DMS53 (cell line): ENCODE measurements at regions not wholly inside any gene's neighbourhood (a gene's known extent, or its start where the extent isn't known, plus 50 kb on each side); places are given as distances from the start of the nearest gene placed in this dataset.
A peak's percentile ranks its signal among the peaks of the same experiment; 100 is the strongest.

ENCODE experiments used
- DNase-seq: peaks from one replicate; lab custom pipeline; 2025; lab: John Stamatoyannopoulos, UW

DNA sequence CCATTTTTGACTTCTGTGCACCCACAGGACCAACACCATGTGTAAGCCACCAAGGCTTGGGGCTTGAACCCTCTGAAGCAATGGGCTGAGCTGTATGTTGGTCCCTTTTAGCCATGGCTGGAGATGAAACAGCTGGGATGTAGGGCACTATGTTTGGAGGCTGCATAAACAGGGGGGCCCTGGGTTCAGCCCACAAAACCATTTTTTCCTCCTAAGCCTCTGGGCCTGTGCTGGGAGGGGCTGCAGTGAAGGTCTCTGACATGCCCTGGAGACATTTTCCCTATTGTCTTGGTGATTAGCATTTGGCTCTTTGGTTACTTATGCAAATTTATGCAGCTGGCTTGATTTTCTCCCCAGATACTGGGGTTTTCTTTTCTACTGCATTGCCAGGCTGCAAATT is 144.9 kb downstream of the ZNF326 start:
- DNase-seq = no peak

DNA sequence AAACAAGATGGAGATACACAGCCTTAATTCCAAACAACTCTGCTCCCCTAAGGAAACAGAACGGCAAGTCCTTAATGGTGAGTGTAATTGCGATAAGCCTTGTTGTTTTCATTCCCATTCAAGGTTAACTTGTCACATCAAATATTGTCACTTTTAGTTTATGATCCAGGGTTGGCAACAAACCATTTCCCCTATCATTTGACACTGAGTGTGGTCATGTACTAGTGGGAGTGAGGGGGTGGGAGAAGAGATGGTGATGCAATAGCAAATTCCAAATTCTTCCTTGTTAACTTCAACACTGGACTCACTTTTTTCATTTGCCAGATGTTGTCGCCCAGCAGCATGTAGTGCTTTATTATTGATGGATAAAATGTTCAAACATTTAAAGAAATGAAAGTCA is 140.4 kb downstream of the ZNF326 start:
- no peak for DNase-seq

DNA sequence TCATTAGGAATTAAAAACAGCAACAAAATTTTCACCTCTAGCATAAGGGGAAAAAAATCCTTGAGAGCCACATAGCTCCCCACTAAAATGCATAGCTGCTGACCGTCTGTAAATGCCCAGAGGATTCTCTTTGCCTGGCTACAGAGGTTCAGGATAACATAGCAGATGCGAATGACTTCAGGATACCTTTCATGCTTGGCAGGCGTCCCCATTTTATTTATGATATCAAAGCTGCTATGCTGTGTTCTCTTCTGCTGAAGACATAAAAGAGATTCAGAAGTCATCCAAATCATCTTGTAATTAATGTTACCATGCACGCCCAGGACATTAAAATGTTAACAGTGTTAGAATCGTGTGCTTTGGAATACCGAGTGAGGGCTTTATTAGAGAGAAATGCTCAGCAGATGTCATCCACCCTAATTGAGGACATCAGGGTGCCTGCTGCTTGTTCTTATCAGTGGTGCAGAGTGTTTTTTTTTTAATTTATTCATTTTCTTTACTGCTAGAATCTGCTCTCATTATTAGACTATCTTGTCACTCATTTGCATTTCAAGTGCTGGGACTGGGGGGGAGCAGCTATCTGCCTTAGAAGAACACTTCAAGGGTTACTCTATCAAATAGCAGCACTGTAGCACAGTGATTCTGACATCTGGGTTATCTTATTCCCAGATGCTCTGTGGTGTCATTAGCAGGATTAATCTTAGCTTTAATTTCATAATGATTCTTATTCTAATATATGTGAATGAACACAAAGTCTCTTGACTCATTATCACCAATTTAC is 139.5 kb downstream of the ZNF326 start:
- no peak for DNase-seq

DNA sequence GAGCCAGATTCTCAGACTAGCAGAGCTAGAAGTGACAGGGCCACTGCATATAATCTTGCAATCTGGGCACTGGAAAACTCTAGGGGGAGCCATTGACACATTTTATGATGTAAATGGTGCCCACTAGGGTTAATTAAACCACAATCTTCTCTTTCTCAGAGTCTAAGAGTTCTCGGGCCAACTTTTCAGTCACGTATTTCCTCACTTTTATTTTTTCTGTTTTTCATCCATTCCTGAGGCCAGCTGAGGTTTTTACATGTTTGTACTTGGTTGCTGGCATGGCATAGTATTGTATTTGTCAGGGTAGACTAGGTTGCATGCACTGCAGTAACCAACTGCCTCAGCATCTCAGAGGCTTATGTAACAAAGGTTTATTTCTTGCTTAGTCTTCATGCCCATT is 138.2 kb downstream of the ZNF326 start:
- DNase-seq = peak; percentile 86

DNA sequence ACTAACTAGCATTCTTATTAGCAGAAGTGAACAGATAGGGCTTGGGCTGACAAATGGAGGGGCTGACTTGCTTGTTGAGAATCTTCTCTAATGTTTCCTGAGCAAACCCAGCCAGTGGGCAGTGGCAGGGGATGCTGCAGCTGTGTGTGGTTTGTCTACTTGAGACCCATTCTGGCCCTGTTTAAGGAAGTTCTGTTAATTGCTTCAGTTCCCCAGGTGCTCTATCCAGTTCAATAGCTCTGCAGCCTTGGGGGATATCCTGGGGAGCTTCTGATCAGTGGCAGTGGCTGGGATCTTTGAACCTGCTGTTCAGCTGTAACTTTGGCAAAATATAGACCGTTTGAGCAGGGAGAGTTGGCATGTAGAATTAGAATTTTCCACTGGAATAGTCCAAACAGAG is 137.4 kb downstream of the ZNF326 start:
- DNase-seq = no peak

DNA sequence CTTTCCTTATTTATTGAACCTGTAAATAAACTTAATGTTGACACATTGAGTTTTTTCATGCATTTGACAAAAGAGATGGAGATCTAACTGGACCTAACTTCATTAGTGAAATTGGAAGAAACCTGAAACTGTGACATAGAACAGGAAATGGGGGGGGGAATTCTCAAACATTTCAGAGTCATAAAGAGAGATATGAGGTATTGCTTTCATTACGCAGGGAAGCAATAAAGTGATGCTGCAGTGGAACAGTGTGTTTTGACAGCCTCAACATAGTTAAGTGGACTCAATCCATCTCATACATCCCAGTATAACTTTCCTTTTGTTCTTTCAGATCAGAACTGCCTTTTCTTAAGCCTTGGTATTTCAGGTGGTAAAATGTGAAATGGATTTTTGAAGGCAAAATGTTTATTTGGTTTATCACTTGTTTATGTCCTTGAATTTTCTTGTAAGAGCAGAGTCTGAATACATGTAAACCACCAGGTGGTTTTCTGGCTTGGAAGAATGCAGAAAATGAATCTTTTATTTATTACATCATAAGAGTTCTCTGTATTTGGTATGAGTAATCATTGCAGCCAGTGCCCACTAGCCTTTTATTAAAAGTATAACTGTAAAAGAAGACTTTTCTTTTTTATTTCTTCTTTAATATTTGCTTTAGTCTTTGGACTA is 132.5 kb downstream of the ZNF326 start:
- DNase-seq = no peak

DNA sequence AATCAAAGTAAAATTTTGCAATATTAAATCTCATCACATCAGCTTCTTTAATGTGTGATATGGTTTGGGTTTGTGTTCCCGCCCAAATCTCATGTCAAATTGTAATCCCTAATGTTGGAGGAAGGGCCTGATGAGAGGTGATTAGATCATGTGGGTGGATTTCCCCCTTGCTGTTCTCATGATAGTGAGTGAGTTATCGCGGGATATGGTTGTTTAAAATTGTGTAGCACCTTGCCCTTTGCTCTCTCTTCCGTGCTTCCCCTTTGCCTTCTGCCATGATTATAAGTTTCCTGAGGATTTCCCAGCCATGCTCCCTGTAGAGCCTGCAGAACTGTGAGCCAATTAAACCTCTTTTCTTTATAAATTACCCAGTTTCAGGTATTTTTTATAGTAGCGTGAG is 131.9 kb downstream of the ZNF326 start:
- no peak for DNase-seq

DNA sequence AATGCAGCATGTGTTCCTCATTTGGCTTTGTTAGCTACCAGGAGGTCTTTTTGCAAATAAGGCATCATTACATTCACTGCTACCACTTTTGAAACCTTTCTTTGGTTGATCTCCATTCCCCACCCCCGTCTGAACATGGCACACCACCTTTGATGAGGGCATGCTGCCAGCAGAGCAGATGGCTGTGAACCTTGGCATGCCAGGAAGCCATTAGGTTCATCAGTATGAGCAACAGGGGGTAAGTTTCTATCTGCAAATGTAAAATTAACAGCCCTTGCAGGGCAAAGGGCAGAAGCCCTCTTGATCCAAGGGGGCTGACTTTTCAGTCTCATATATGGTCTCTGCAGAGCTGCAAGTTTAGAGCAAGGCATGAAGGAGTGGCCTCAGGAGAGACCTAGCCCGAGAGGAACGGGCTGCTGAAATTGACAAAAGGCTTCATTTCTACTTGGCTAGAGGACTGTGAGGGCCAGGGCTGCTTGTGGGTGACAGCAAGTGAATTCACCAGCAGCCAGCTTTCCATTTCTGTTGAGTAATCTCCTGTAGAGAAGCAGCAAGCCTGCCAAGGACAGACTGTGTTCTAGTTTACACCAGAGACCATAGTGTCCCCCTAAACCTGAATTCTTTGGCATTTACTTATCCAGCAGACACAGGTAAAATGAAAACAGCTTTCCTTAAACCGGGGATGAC is 127.9 kb downstream of the ZNF326 start:
- no peak for DNase-seq

DNA sequence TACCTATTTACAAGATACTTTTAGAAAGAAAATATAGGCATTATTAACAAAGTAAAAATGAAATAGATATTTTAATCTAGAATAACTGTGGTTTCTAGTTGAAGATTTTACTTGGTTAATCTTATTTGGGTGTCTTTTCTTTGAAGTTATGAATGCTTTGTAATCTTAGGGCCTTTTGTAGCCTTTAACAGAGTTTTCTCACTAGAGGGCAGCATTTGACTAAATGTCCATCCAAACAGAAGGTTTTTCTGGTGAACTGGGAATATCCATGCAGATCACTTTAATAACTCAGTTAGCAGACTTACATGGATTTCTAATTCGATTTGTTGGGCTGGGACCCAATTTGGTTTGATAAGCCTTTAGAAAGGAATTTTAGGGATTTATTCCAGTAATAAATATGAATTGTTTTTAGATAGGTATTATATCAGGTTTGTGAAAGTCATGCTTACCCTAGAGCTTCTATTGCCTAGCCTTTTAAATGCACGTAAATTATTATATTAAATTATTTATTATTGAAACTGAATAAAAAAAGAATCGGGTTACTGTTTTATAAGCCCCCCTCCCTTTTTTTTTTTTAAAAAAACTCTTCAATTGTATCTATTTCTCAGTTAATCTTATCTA is 119.7 kb downstream of the ZNF326 start:
- DNase-seq = peak; percentile 84

DNA sequence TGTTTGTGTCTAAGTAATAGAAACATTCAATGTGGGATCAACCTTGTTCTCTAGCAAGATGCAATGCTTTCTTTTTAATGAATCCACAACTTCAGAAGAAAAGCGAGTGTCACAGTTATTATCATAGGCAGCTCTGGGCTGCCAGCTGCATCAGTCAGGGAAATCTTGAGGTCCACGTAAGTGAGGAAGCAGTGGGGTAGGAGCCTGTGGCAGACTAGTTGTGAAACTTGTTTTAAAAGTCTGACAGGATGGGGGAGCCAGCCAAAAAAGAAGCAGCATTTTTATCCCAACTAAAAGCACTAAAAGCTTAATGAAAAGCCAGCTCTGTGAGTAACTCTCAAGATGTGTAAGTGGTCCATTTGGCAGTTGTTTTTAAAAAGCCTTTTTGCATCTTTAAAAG is 113.1 kb downstream of the ZNF326 start:
- no peak for DNase-seq

DNA sequence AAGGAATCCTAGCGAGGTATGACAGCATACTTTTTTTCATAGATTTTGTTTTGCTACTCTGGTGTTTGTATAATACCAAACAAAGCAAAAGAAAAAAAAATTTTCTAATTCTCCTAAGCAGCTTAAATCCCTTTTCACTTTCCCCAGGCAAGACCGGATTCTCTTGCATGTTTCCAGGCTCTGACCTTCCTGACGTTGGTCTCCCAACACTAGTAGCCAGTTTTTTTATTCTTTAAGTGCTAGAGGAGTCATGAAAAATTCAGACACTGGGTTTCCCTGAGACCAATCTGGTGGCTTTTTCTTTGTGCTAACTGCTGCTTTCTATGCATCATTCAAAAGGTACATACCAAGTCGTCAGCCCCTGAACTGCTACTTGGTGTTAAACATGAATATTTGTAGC is 111.4 kb downstream of the ZNF326 start:
- no peak for DNase-seq

DNA sequence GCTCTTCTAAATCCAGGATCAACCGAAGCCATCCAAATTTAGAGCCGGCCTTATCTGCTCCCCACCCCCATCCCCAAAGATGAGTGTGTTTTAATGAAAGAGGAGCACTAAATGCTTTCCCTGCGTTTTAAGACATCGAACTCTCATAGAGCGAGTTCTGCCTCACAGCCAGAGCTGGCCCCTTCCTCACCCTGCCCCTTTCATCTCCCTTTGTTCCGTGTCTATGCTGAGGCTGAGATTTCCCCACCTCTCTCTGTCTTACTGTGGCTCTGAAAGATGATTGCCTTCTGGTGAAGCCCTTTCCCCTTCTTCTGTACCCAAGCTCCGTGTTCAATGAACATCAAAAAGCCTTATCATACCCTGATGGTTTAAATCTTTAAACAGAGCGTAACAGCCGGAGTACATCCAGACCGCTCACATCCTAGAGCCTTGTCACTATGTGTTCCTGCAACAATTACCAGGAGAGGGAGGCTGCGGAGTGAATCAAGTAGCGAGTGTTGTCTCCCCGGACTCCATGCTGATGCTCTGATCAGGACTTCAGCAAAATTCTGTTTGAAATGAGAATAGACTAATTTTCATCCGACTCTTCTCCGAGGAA is 110.1 kb downstream of the ZNF326 start:
- DNase-seq = no peak

DNA sequence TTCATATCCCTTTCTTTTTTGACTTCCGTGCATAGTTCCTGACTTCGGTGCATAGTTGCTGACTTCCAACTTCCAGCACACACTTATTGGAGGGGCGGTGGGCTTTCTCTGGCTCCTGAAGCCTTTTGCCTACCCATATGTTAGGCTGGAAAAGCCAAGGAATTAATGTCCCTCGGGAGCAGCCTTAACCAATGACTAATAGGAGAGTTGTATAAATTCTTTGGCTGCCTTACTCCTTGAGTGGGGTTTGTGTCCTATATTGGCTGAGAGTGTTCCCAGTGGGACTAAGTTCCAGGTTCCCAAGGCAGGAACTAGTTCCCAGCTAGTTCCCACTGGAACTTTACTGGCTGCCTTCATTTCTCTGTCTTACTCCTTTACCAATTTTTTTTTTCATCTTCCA is 105.7 kb downstream of the ZNF326 start:
- DNase-seq = no peak

DNA sequence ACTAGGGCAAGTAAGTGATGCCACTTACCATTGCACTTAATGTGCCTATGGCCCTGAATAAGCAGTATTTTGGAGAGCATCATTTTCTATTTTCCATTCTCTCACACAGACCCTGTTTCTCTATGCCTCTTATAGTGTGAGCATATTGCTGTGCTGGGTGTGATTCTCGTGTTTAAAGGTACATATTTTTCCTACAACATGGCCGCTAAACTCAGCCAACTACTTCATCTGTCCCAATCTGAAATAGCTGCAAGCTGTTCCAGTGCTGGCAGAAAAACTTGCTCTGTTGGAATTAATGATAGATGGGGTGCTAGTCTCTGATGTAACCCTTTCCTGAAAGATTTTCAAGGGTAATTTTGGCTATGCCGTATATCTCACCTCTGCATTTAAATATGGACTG is 97.5 kb downstream of the ZNF326 start:
- no peak for DNase-seq
